Fibroblast of villous mesenchyme (primary cell): ENCODE measurements at regions not wholly inside any gene's neighbourhood (a gene's known extent, or its start where the extent isn't known, plus 50 kb on each side); places are given as distances from the start of the nearest gene placed in this dataset.

Experiments used
- DNase-seq: peaks from one replicate; pipeline ENCODE4 v3.0.0-alpha.2; 2010; ENCODE audit warnings: low read depth
- H3K4me3 ChIP-seq: 2 replicates; pipeline ENCODE4 v1.5.1; 2011; ENCODE audit warnings: low read depth, mild to moderate bottlenecking, low read length
- CTCF ChIP-seq: IDR thresholded peaks from 2 replicates; pipeline ENCODE4 v1.5.1; 2012; ENCODE audit warnings: low read depth, mild to moderate bottlenecking, low read length; ENCODE audit not compliant: insufficient read depth

GRCh38 chrX:94515009-94515408 is 841.0 kb downstream of the FAM133A start:
- no peak for TF ChIP-seq CTCF
- H3K4me3 ChIP-seq: no peak overlapping the region
- no peak for DNase-seq

GRCh38 chrX:94524867-94525266 is 850.9 kb downstream of the FAM133A start:
- DNase-seq: no peak
- no peak for TF ChIP-seq CTCF
- no peak overlapping the region for H3K4me3 ChIP-seq

- no peak for TF ChIP-seq CTCF
- no peak overlapping the region for H3K4me3 ChIP-seq
- DNase-seq: no peak
Measured at GRCh38 chrX:94545722-94546121, 871.7 kb downstream of the FAM133A start.

GRCh38 chrX:94551831-94552230 is 877.8 kb downstream of the FAM133A start:
- no peak for TF ChIP-seq CTCF
- H3K4me3 ChIP-seq: no peak overlapping the region
- DNase-seq: no peak

- no peak for DNase-seq
- TF ChIP-seq CTCF: no peak
- no peak overlapping the region for H3K4me3 ChIP-seq
Measured at GRCh38 chrX:94560930-94561329, 886.9 kb downstream of the FAM133A start.

- DNase-seq: no peak
- TF ChIP-seq CTCF: no peak
- no peak overlapping the region for H3K4me3 ChIP-seq
Measured at GRCh38 chrX:94576367-94577004, 902.5 kb downstream of the FAM133A start.

GRCh38 chrX:94600077-94600476 is 926.1 kb downstream of the FAM133A start:
- no peak for TF ChIP-seq CTCF
- DNase-seq: no peak
- H3K4me3 ChIP-seq: no peak overlapping the region
